Neural cell (in vitro differentiated cells): ENCODE measurements at regions not wholly inside any gene's neighbourhood (a gene's known extent, or its start where the extent isn't known, plus 50 kb on each side); places are given as distances from the start of the nearest gene placed in this dataset.

Experiments used
- MXI1 ChIP-seq: fragments of 450-650 bp; conservative IDR thresholded peaks from 2 replicates; pipeline ENCODE4 v1.6.1; 2014; ENCODE audit warnings: antibody characterized with exemption, mild to moderate bottlenecking; ENCODE audit not compliant: poor library complexity, severe bottlenecking
- RAD21 ChIP-seq: fragments of 450-650 bp; conservative IDR thresholded peaks from 2 replicates; pipeline ENCODE4 v1.6.1; 2014; ENCODE audit warnings: antibody characterized with exemption, mild to moderate bottlenecking, moderate library complexity
- TAF1 ChIP-seq: IDR thresholded peaks from 2 replicates; pipeline ENCODE4 v1.6.1; 2012; ENCODE audit warnings: low read depth
- TF ChIP-seq, protein P1 (sequence below): fragments of 450-650 bp; IDR thresholded peaks from 2 replicates; pipeline ENCODE4 v1.5.1; 2014; ENCODE audit warnings: antibody characterized with exemption, mild to moderate bottlenecking, moderate library complexity; ENCODE audit not compliant: poor library complexity, severe bottlenecking

- TF ChIP-seq, protein P1, sequence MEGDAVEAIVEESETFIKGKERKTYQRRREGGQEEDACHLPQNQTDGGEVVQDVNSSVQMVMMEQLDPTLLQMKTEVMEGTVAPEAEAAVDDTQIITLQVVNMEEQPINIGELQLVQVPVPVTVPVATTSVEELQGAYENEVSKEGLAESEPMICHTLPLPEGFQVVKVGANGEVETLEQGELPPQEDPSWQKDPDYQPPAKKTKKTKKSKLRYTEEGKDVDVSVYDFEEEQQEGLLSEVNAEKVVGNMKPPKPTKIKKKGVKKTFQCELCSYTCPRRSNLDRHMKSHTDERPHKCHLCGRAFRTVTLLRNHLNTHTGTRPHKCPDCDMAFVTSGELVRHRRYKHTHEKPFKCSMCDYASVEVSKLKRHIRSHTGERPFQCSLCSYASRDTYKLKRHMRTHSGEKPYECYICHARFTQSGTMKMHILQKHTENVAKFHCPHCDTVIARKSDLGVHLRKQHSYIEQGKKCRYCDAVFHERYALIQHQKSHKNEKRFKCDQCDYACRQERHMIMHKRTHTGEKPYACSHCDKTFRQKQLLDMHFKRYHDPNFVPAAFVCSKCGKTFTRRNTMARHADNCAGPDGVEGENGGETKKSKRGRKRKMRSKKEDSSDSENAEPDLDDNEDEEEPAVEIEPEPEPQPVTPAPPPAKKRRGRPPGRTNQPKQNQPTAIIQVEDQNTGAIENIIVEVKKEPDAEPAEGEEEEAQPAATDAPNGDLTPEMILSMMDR = no peak
- TF ChIP-seq TAF1 (no peak), MXI1 (no peak), RAD21 (no peak)
Observed at GRCh38 chr1:66478116-66478515, 55.8 kb upstream of the SGIP1 start.
